Osteocyte (in vitro differentiated cells): ENCODE measurements at regions not wholly inside any gene's neighbourhood (a gene's known extent, or its start where the extent isn't known, plus 50 kb on each side); places are given as distances from the start of the nearest gene placed in this dataset.

Source experiments
- DNase-seq: peaks from one replicate; pipeline ENCODE4 v3.0.0; 2021; ENCODE audit warnings: mixed read lengths; ENCODE audit not compliant: unreplicated experiment; ENCODE audit errors: extremely low spot score
- H3K27ac Mint-ChIP-seq: one replicate; pipeline ENCODE4 v1.8.0; 2021; ENCODE audit warnings: mild to moderate bottlenecking, mixed read lengths; ENCODE audit not compliant: unreplicated experiment
- H3K27me3 Mint-ChIP-seq: one replicate; pipeline ENCODE4 v1.8.0; 2021; ENCODE audit warnings: mixed read lengths; ENCODE audit not compliant: unreplicated experiment
- H3K36me3 Mint-ChIP-seq: one replicate; pipeline ENCODE4 v1.8.0; 2021; ENCODE audit warnings: mixed read lengths; ENCODE audit not compliant: unreplicated experiment
- H3K4me1 Mint-ChIP-seq: one replicate; pipeline ENCODE4 v1.8.0; 2021; ENCODE audit warnings: mixed read lengths; ENCODE audit not compliant: unreplicated experiment
- H3K4me3 Mint-ChIP-seq: one replicate; pipeline ENCODE4 v1.8.0; 2021; ENCODE audit warnings: mild to moderate bottlenecking, moderate library complexity, mixed read lengths; ENCODE audit not compliant: unreplicated experiment
- H3K9me3 Mint-ChIP-seq: one replicate; pipeline ENCODE4 v1.8.0; 2021; ENCODE audit warnings: mixed read lengths; ENCODE audit not compliant: unreplicated experiment
- CTCF ChIP-seq: fragments of 200-600 bp; sonication (generic); IDR thresholded peaks from 2 replicates; pipeline ENCODE4 v1.5.0; 2021; ENCODE audit warnings: antibody characterized with exemption, mild to moderate bottlenecking, moderate library complexity

- Mint-ChIP-seq H3K27me3 (peaks cover 15% of the 10 kb centered on the region), H3K4me3 (no peak overlapping the region), H3K36me3 (no peaks in the 10 kb centered on the region), H3K4me1 (no peaks in the 10 kb centered on the region), H3K9me3 (peaks cover 4% of the 10 kb centered on the region), H3K27ac (no peak overlapping the region)
- TF ChIP-seq CTCF, result no peak
- DNase-seq, result no peak
These were observed 496.2 kb upstream of the KLHL1 start for GRCh38 chr13:70604448-70604847.

GRCh38 chr13:70593716-70594115, 485.5 kb upstream of the KLHL1 start:
- Mint-ChIP-seq H3K9me3 (no peaks in the 10 kb centered on the region), H3K4me1 (no peaks in the 10 kb centered on the region), H3K27ac (no peak overlapping the region), H3K36me3 (no peaks in the 10 kb centered on the region), H3K27me3 (peaks cover 18% of the 10 kb centered on the region), H3K4me3 (no peak overlapping the region)
- no peak for DNase-seq
- TF ChIP-seq CTCF, result no peak

GRCh38 chr13:70585109-70585508, 476.9 kb upstream of the KLHL1 start:
- peaks cover 20% of the 10 kb centered on the region for H3K27me3 Mint-ChIP-seq
- TF ChIP-seq CTCF, result no peak
- no peaks in the 10 kb centered on the region for H3K9me3 Mint-ChIP-seq
- H3K4me3 Mint-ChIP-seq, result no peak overlapping the region
- no peaks in the 10 kb centered on the region for H3K4me1 Mint-ChIP-seq
- H3K36me3 Mint-ChIP-seq, result no peaks in the 10 kb centered on the region
- no peak overlapping the region for H3K27ac Mint-ChIP-seq
- DNase-seq, result no peak

- TF ChIP-seq CTCF, result no peak
- no peaks in the 10 kb centered on the region for H3K9me3 Mint-ChIP-seq
- no peak overlapping the region for H3K27ac Mint-ChIP-seq
- no peak for DNase-seq
- H3K4me1 Mint-ChIP-seq, result no peaks in the 10 kb centered on the region
- H3K36me3 Mint-ChIP-seq, result no peaks in the 10 kb centered on the region
- H3K4me3 Mint-ChIP-seq, result no peak overlapping the region
- H3K27me3 Mint-ChIP-seq, result peaks cover 32% of the 10 kb centered on the region
These were observed 472.6 kb upstream of the KLHL1 start for GRCh38 chr13:70580825-70581224.

GRCh38 chr13:70579941-70580340, 471.7 kb upstream of the KLHL1 start:
- Mint-ChIP-seq H3K27me3 (peaks cover 32% of the 10 kb centered on the region), H3K4me3 (no peak overlapping the region), H3K27ac (no peak overlapping the region), H3K4me1 (no peaks in the 10 kb centered on the region), H3K9me3 (no peaks in the 10 kb centered on the region), H3K36me3 (no peaks in the 10 kb centered on the region)
- no peak for DNase-seq
- no peak for TF ChIP-seq CTCF
